ENCODE measurements at regions not wholly inside any gene's neighbourhood (a gene's known extent, or its start where the extent isn't known, plus 50 kb on each side); places are given as distances from the start of the nearest gene placed in this dataset.

DNA sequence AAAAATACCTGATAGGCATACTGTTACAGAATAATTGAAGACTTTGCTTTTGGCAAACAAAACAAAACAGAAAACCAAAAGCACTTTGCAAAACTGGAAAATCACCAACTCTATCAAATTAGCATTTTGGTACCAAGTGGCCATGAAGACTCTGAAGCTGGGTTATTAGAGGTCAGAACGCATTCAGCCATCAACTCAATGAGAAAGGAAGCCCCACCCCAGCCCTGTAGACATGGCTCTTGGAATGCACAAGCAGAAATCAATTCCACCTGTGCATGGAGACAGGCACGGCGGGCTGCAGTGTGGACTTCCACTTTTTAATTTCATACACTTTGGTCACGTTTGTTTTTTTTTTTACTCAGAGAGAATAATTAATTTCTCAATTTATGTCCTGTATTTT, 93.6 kb upstream of the DHX15 start:
- TF ChIP-seq, protein P1, sequence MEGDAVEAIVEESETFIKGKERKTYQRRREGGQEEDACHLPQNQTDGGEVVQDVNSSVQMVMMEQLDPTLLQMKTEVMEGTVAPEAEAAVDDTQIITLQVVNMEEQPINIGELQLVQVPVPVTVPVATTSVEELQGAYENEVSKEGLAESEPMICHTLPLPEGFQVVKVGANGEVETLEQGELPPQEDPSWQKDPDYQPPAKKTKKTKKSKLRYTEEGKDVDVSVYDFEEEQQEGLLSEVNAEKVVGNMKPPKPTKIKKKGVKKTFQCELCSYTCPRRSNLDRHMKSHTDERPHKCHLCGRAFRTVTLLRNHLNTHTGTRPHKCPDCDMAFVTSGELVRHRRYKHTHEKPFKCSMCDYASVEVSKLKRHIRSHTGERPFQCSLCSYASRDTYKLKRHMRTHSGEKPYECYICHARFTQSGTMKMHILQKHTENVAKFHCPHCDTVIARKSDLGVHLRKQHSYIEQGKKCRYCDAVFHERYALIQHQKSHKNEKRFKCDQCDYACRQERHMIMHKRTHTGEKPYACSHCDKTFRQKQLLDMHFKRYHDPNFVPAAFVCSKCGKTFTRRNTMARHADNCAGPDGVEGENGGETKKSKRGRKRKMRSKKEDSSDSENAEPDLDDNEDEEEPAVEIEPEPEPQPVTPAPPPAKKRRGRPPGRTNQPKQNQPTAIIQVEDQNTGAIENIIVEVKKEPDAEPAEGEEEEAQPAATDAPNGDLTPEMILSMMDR (IDR thresholded peaks at IDR 0.05) = no peak
- TF ChIP-seq POLR2AphosphoS5 (IDR thresholded peaks at IDR 0.05) (no peak), POLR2A (IDR thresholded peaks at IDR 0.05) (no peak)
